Glutamatergic neuron (in vitro differentiated cells): ENCODE measurements at regions not wholly inside any gene's neighbourhood (a gene's known extent, or its start where the extent isn't known, plus 50 kb on each side); places are given as distances from the start of the nearest gene placed in this dataset.

ENCODE experiments used
- DNase-seq: peaks from one replicate; pipeline ENCODE4 v3.0.0; 2022
- H3K27ac Mint-ChIP-seq: one replicate; pipeline ENCODE4 v1.8.0; 2020; ENCODE audit warnings: mild to moderate bottlenecking, mixed read lengths, inconsistent platforms; ENCODE audit not compliant: unreplicated experiment
- H3K27me3 Mint-ChIP-seq: one replicate; pipeline ENCODE4 v1.8.0; 2020; ENCODE audit warnings: mild to moderate bottlenecking, moderate library complexity, mixed read lengths, inconsistent platforms; ENCODE audit not compliant: unreplicated experiment
- H3K36me3 Mint-ChIP-seq: one replicate; pipeline ENCODE4 v1.8.0; 2020; ENCODE audit warnings: mild to moderate bottlenecking, mixed read lengths, inconsistent platforms; ENCODE audit not compliant: unreplicated experiment
- H3K4me1 Mint-ChIP-seq: one replicate; pipeline ENCODE4 v1.8.0; 2020; ENCODE audit warnings: mild to moderate bottlenecking, low read depth, mixed read lengths, inconsistent platforms; ENCODE audit not compliant: unreplicated experiment
- H3K4me3 Mint-ChIP-seq: one replicate; pipeline ENCODE4 v1.8.0; 2020; ENCODE audit warnings: mild to moderate bottlenecking, mixed read lengths, inconsistent platforms; ENCODE audit not compliant: unreplicated experiment
- H3K9me3 Mint-ChIP-seq: one replicate; pipeline ENCODE4 v1.8.0; 2020; ENCODE audit warnings: mild to moderate bottlenecking, moderate library complexity, mixed read lengths, inconsistent platforms; ENCODE audit not compliant: unreplicated experiment
- CTCF ChIP-seq: fragments of 200-600 bp; sonication (generic); IDR thresholded peaks from one replicate; pipeline ENCODE4 v1.5.0; 2021; ENCODE audit not compliant: partially characterized antibody, unreplicated experiment

DNA sequence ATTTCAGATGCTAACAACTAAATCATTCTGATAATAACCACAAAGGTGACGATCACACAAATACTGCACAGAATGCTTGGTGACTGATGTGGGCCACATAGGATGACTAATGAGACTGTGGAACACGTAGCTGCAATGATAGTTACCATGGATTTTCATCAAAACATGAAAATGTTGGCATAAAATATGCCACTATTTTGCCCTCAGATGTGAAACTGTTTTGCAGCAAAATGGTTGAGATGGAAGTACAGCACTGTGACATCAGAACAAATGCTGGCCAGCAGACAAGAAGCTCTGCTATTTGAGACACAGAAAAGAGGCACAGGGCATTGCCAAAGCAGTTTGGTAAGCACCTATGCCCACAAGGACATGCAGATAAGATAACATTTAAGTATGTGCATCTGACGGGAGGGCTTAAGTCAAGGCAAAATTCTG, 83.8 kb downstream of the NIBAN1 start:
- Mint-ChIP-seq H3K4me3 (no peak overlapping the region), H3K27ac (no peak overlapping the region), H3K9me3 (no peaks in the 10 kb centered on the region), H3K27me3 (no peaks in the 10 kb centered on the region), H3K36me3 (no peaks in the 10 kb centered on the region), H3K4me1 (no peaks in the 10 kb centered on the region)
- DNase-seq: no peak
- TF ChIP-seq CTCF: no peak

DNA sequence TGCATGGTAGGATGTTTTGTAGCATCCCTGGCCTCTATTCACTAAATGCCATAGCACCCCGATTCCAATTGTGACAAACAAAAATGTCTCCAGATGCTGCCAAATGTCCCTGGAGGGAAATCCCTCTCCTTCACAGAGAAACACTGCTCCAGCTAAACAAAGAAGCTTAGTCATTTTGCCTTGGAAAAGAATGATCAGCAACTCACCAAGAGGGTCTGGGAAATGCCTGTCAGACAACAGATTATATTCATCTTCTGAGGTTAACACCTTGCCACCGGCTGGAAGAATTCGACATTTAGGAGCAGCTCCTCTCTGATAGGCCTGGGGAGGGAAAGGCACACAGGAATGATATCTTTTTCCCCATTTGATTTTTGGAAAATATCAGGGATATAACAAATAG, 84.4 kb downstream of the NIBAN1 start:
- no peaks in the 10 kb centered on the region for H3K4me1 Mint-ChIP-seq
- no peak for DNase-seq
- H3K27me3 Mint-ChIP-seq: no peaks in the 10 kb centered on the region
- no peak overlapping the region for H3K4me3 Mint-ChIP-seq
- no peak overlapping the region for H3K27ac Mint-ChIP-seq
- no peaks in the 10 kb centered on the region for H3K36me3 Mint-ChIP-seq
- no peaks in the 10 kb centered on the region for H3K9me3 Mint-ChIP-seq
- no peak for TF ChIP-seq CTCF

- DNase-seq: no peak
Observed at GRCh38 chr1:184889166-184889565, 85.1 kb downstream of the NIBAN1 start.

DNA sequence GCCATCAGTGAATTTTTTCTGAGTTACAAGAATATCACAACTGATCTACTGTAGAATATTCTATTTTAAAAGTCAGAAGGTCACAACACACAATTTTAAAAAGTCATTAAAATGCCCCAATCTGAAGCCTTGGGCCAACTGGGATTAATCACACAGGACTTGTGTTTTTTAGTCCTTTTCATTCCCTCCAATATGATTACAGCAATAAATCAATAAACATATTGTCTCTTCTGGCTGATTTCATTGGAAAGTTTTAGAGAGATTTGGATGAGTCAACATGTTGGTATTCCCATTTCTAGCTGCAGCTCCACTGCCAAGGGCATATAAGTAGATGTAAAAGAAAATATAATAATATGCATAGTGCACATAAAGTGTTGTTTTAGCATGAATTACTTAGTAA, 85.8 kb downstream of the NIBAN1 start:
- H3K4me1 Mint-ChIP-seq: no peaks in the 10 kb centered on the region
- H3K36me3 Mint-ChIP-seq: no peaks in the 10 kb centered on the region
- DNase-seq: no peak
- no peaks in the 10 kb centered on the region for H3K27me3 Mint-ChIP-seq
- H3K27ac Mint-ChIP-seq: no peak overlapping the region
- no peaks in the 10 kb centered on the region for H3K9me3 Mint-ChIP-seq
- no peak overlapping the region for H3K4me3 Mint-ChIP-seq
- TF ChIP-seq CTCF: no peak

More at GRCh38 chr1:184889166-184889565, 85.1 kb downstream of the NIBAN1 start:
- H3K27me3 Mint-ChIP-seq: no peaks in the 10 kb centered on the region
- no peaks in the 10 kb centered on the region for H3K4me1 Mint-ChIP-seq
- H3K36me3 Mint-ChIP-seq: no peaks in the 10 kb centered on the region
- TF ChIP-seq CTCF: no peak
- H3K9me3 Mint-ChIP-seq: no peaks in the 10 kb centered on the region
- no peak overlapping the region for H3K4me3 Mint-ChIP-seq
- no peak overlapping the region for H3K27ac Mint-ChIP-seq

- no peaks in the 10 kb centered on the region for H3K36me3 Mint-ChIP-seq
- peaks cover 4% of the 10 kb centered on the region for H3K4me1 Mint-ChIP-seq
- no peak for DNase-seq
- H3K27me3 Mint-ChIP-seq: no peaks in the 10 kb centered on the region
- no peaks in the 10 kb centered on the region for H3K9me3 Mint-ChIP-seq
- TF ChIP-seq CTCF: no peak
- H3K27ac Mint-ChIP-seq: no peak overlapping the region
- no peak overlapping the region for H3K4me3 Mint-ChIP-seq
Observed at GRCh38 chr1:184882957-184883815, 91.1 kb downstream of the NIBAN1 start.
